Skeletal muscle cell (primary cell): ENCODE measurements at regions not wholly inside any gene's neighbourhood (a gene's known extent, or its start where the extent isn't known, plus 50 kb on each side); places are given as distances from the start of the nearest gene placed in this dataset.

Source experiments
- DNase-seq: peaks from one replicate; pipeline ENCODE4 v3.0.0-alpha.2; 2010; ENCODE audit warnings: low read depth
- H3K4me3 ChIP-seq: 2 replicates; pipeline ENCODE4 v1.5.1; 2011; ENCODE audit warnings: low read depth, mild to moderate bottlenecking, control low read depth, low read length, moderate library complexity

DNA sequence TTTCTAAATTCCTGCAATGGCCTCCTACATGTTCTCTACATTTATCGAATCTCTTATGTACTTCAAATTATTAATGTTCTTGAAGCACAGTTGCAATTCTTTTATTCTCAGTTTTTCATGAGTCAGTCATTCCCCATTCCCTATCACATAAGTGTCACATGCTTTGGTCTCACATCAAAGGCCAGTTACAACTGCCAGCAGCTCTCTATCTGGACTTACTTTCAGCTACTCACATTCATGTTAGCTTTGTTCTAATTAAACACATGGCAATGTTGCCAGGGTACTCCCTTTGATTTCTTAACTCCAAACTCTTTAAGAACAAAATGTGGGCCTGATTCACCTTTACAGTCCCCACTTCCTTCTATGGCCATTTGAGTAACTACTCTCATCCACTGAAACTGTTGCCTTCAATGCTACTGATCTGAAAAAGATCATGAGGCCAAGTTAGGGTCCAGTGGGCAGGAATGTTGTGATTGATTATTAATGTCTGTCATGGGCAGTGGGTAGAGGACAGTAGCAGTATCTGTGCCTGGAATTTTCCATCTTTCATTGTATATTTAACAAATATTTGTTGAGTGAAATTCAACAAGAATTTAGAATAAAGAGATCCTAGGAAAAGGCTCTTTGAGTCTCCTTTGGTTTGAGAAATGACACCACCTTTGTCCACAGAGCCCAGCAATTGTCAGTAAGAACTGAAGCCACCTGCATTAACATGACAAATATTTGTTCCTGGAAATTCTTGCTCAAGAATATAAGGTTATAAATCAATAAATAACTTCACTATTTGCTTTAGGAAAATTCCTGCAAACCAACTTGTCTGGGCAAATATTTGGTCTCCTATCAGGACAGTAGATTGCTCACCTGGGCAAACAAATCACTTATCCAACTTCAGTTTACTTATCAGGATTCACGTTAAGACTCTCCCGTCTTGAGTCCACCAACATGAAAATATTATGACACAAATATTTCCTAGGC is 153.6 kb upstream of the SAMSN1 start:
- H3K4me3 ChIP-seq: no peak overlapping the region
- no peak for DNase-seq

DNA sequence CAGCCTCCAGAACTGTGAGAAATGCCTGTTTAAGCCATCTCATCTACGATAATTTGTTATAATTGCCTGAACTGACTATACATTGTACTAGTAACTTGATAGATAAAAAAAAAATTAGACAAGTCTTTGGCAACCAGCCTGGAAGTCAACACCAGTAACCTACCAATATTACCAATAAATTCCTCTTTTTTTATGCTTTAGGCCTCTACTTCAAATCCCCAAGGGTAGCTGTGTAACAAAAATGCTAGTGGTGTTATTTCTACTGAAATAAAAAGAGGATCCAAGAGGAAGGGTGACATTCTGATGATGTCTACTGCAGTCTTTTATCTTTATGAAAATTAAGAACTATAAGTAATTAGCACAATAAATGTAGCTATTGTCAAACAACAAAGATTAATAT is 151.7 kb upstream of the SAMSN1 start:
- DNase-seq: no peak

DNA sequence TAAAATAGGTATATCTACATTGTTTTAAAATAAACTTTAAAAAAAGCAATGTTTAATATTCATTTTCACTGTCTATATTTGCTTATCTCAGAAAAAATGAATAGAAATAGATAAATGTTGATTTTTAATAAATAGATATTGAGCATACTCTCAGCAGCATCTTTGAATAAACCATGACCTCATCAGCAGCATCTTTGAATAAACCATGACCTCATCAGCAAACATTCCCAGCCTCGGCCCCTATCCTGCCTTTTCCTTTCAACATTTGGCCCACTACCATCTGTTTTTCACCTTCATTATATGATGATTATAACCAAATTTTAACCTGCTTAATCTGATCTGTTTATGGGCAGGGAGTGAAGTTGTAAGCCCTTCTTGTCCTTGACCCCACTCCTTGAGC is 148.7 kb upstream of the SAMSN1 start:
- no peak overlapping the region for H3K4me3 ChIP-seq
- DNase-seq: no peak

More for the DNA sequence above, 151.7 kb upstream of the SAMSN1 start:
- H3K4me3 ChIP-seq: no peak overlapping the region

DNA sequence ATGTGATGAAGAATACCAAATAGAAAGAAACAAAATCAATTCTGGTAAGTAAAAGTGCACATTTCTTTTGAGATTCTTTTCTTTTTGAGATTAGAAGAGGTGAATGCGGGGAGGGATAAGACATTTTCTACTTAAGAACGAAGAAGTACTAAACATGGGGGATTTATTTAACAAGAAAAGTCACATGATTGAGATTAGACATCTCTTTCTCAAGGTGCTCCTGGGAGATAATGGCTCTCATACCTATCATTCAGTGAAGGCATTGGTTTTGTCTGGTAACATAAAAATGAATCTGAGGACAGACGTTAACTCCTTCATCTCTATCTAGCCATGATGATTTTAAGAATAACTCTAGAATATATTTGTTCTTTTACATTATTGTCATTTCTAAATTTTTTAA is 147.9 kb upstream of the SAMSN1 start:
- no peak overlapping the region for H3K4me3 ChIP-seq
- DNase-seq: no peak

DNA sequence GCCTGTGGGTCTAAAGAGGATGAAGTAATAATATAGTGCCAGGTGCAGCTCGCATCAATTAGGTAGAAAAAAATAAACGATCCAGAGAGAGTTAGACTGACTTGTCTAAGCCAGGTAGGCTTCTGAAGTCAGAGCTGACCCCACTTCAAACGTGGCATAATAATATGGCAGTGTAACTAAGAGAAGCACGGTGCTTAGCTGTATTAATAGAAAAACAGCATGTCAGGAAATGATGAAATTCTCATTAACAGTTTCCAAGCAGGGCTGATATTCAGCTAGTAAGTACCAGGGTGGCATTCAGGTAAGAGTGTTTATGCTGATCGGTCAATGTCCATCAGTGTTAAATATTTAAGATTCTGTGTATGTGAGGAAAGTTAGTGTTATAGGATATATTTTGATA is 145.8 kb upstream of the SAMSN1 start:
- DNase-seq: no peak
- H3K4me3 ChIP-seq: no peak overlapping the region

DNA sequence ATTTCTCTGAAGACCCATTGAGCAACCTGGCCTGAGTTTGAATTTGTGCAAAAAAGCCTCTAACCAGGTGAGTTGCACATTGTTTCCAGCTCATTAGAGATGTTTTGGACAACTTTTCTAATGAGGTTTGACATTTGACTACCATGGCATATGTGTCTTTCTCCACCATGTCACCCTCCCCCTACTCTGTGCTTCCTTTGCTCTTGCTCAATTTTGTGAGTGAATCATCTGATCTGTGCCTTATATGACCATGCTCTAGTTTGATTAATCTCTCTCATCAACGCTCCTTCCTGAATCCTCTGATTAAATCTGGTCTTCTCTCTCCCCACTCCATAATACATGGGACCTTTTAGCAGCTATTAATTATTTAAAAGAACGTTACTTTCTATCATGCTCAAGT is 144.8 kb upstream of the SAMSN1 start:
- H3K4me3 ChIP-seq: no peak overlapping the region
- DNase-seq: no peak

DNA sequence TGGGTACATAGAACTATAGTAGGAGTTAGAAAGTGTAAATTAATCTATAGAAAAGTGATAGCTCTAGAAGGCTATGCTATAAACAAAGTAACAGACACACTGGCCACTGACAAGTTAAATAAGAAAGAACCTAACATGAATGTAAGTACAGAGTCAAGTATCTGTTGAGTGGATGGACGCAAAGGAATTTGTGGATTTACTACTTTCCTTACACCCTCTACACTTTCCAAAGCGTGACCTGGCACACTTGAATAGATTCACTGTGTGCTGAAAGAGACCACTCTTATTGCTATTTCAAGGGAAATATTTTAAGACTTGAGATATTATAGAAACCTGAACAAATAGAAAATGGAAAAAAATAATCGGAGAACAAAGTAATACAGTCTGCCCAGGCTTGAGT is 142.8 kb upstream of the SAMSN1 start:
- no peak overlapping the region for H3K4me3 ChIP-seq
- no peak for DNase-seq

DNA sequence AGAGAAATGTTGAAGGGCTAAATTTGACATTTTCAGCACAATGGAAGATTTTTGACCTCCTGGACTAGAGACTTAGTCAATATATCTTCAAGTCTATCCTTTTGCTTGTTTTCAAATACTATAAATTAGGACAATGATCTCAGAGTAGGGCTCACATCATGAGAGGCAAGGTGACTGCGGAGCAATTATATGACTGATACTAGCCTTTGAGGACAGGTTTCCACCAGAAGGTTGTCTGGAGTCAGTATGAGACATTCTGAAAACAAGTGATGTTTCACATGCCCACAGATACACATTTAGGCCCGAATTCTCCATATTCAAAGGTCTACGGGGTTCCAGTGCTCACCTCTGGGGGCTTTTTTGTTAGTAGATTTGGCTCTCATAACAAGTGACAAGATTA is 142.3 kb upstream of the SAMSN1 start:
- DNase-seq: no peak

DNA sequence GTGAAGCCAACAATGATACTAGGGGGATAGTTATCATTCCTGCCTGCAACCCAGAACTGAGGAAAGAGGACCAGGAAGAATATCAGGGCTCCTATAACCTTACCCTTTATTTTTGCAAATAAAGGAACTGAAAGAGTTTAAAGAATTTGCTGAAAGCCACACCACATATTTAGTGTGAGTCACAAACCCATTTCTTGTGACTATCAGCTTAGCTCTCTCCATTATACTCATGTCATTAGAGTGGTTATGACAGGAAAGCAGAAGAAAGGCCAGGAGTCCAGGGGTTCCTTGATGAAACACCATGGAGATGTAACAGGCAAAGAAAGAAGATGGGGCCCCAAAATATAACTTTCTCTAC is 141.1 kb upstream of the SAMSN1 start:
- H3K4me3 ChIP-seq: no peak overlapping the region
- no peak for DNase-seq

More for the DNA sequence above, 142.3 kb upstream of the SAMSN1 start:
- H3K4me3 ChIP-seq: no peak overlapping the region

DNA sequence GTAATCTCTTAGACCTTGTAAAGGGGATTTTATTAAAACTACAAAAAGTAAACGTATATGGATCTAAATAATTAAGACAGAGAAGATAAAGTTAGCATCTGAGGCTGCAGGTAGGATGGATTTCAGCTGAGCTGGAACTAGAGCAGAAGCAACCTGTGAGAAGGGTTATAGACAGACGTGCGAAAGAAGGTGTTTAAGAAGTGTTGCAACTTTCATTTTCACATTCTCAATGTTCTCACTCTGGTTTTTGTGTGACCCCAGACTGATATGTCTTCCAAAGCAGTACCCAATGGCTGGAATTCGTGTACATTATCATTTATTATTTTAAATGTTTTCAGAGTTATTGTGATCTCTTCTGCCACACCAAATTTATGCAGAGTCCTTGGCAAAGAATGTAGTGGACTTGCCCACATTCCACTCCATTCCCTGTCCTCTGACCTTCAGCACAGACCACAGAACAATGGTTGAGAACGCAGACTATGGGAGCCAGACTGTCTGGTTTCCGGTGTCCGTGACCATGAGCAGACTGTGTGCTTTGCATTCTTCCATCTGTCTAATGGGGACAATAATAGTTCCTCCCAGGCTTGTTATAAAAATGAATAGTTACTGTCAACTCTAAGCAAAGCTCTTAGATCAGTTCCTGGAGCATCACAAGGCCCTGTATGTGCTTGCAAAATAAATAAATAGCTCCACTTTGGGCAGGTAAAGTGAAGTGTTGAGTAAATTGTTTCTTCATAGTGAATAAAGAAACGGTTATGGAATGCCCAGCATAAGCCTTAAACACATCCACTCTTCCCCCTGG is 140.6 kb upstream of the SAMSN1 start:
- no peak for DNase-seq
- H3K4me3 ChIP-seq: no peak overlapping the region

DNA sequence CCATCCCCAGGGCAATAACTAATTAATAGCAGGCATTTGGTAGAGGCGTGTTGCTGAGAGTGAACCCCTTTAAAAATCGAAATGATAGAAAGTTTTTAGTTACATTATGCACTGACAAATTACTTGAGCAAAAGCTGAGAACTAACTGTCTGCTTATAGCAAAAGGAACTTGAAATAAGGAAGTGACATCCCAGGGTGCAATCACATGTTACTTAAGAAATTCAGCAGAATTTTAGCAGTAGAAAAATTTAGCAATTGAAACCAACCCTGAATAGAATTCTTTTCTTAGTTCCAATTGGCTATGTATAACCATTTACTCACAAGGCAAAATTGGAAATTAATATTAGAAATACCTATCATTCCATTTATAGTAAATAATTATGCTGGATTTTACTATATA is 139.5 kb upstream of the SAMSN1 start:
- DNase-seq: no peak
- no peak overlapping the region for H3K4me3 ChIP-seq

DNA sequence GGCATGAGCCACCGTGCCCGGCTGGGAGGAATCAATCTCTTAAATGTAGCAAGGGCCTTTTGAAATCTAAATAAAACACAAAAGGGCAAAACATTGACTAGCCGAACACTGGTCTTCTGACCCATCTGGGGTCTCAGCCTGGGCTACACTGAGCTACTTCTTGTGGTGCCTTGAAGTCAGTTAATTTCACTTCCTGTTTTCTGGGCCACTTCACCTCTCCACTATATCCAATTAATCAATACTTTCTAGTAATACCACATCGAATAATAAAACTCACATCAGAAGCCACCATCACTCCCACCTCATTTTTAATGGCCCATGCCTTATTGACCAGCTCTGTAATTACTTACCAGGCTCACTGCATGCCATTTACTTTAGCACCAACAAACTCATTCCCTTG is 138.0 kb upstream of the SAMSN1 start:
- no peak for DNase-seq
- no peak overlapping the region for H3K4me3 ChIP-seq

DNA sequence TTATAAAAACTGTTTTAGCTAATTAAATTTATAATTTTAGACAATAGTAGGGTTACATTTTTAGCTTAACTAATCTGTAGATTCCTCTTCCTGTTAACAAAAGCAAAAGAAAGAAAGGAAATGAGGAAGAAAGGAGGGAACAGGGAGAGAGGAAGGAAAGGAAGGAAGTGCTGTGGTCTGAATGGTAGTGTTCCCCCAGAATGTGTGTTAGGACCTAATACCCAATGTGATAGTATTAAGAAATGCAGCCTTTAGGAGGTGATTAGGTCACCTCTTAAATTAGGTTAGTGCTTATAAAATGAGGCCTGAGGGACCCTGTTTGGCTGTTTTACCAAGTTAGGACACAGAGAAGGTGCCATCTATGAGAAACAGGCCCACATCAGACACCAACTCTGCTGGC is 136.9 kb upstream of the SAMSN1 start:
- DNase-seq: no peak
- H3K4me3 ChIP-seq: no peak overlapping the region

DNA sequence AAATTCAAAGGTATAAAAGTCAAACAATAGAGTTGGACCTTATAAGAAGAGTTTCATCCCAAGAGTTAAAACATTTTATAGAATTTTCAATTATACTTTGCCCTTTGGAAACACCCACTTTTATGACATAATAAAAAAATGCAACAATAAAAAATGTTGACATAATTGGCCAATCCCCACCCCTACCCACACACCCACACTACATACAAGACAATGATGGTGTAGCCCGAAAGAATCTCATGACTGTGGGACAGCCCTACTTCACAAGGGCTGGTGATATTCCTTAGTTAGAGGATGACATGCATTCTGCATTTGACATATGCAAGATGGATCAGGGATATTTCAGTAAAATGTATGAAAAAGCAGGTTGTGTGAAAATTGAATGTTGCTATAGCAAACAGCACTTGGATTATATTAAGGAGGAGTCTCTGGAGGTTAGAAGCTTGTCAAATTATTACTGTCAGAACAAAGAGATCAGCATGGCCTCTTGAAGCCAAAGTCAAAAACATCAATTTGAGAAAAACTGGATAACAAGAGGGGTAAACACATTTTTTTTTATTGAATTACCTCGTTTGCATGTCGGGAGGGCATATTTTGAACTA is 133.0 kb upstream of the SAMSN1 start:
- no peak for DNase-seq
- no peak overlapping the region for H3K4me3 ChIP-seq

DNA sequence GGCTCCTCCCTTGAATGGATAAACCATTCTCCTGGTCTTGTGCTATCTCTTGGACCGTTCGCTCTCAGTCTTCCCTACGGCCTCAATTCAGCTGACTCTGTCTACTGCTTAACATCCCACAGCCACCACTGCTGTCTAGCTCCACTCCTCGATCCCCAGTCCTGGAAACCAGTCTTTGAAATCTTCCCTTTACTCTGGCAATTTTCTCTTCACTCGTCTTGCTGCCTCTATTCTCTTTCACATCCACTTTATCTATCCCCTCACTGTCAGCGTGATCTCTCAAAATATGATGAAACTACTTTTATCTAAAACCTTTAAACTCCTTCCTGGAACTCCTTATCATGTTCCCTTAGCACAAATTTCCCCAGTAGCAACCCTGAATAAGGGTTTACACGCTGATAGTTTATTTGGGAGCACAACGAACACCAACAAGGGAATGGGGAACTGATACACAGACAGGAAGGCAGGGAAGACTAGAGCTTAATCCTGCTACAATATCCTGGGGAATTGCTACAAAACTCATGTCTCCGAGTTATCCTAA is 131.6 kb upstream of the SAMSN1 start:
- no peak for DNase-seq
- no peak overlapping the region for H3K4me3 ChIP-seq

DNA sequence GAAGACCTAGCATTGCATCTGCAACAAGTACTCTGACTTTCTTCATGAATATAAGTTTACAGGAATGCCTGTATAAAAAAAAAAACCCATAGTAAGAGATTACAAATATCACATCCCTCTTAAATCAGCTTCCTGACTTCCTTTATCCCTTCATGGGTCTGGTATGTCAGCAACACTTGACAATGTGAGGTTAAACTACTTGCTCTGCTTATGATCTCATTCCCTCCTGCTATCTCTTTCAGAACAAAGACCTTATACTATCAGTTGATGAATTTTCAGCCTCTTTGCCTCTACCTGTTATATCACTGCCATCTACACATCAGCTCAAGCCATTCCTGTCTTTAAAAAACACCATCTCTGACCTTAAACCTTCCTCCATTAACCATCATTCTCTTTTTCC is 130.9 kb upstream of the SAMSN1 start:
- no peak overlapping the region for H3K4me3 ChIP-seq
- no peak for DNase-seq

DNA sequence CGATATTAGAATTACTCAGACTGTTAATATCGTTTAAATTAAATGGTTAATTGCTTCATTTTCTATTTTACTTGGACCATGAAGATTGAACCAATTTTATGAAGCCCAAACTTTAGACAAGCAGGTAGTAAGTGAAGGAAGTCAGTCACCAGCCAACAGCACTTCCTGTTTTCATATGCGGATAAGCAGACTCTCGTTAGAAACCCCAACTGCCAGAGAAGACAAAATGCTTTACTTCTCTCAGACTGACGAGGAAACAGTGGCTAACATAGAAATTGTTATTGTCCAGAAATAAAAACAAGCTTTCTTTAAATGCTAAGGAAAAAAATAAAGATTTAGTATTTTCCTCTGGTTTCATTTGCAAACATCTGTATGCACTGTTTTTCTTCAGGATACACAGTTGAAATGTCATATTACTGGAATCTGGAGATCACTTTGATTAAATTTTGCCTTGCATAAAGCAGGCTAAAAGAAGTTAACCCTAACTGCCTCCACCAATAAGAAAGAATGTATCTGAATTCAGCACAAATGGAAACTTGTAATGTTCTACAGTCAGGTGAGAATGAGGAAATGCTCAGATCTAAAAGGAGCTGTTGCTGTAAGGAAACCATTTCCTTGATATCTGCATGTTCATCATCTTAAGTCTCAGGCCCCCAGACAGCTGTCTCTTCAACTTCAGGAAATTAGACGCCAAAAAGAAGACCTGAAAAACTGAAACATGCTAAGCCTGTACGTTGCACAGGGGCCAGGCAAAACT is 129.8 kb upstream of the SAMSN1 start:
- no peak overlapping the region for H3K4me3 ChIP-seq
- no peak for DNase-seq

DNA sequence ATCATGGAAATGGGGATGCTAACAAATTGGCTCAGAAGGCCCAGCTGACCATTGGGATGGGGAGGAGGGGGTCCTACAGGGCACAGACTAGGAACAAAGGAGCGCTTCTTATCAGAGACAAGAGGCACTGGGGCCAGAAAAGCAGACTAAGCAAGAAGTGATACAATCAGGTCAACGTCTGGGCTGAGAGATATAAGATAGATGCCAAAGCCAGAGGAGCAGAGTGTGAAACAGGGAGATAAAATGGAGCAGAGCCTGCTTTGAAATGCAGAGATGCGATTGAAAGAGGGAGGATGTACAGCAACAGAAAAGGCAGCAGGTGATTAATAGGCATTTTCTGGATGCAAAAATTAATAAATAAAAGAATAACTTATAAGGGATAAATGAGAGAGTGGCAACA is 127.5 kb upstream of the SAMSN1 start:
- no peak for DNase-seq
- H3K4me3 ChIP-seq: no peak overlapping the region

DNA sequence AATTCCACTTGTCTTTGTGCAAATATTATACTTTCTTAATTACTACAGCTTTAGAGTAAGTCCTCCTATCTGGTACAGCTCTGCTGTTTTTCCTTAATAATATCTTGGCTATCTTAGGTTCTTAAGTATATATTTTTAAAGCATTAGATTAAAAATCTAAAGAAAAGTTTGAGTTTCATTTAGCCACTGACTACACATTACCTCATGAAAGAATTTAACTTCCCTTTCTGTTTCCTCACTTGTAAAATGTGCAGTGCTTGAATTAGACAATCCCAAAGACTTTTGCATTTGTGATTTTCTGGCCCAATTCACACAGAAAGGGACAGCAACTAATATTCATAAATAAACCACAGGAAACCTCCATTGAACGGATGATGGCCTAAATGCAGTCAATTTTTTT is 126.4 kb upstream of the SAMSN1 start:
- DNase-seq: no peak
- H3K4me3 ChIP-seq: no peak overlapping the region
